SIG-M5 treated with dmso at 0.1 percent for 504 hours (cell line): ENCODE measurements at regions not wholly inside any gene's neighbourhood (a gene's known extent, or its start where the extent isn't known, plus 50 kb on each side); places are given as distances from the start of the nearest gene placed in this dataset.

Source experiments
- DNase-seq: peaks from one replicate; lab custom pipeline; 2025; ENCODE audit not compliant: unreplicated experiment; lab: John Stamatoyannopoulos, UW

DNA sequence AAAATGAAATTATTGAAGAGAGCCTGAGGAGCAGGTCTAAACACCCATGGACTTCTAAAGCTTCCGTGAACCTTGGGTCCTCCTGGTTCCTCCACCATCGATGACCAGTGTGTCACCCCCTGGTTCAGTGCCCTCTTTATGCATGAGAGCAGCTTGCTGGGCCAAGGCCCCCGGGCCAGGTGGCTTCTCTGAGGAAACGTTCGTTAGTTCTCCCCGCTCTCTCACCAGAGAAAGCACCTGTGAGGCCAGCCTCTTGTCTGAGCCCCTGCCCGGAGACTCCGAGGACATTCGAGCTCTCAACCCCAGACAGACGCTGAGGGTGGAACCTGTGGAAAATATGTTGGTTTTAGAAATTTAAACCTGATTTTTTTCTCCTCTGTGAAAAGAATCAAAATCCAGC, 92.4 kb downstream of the GLI2 start:
- DNase-seq, result no peak

- DNase-seq, result no peak
These were observed 93.4 kb downstream of the GLI2 start for GRCh38 chr2:120828829-120829632.

GRCh38 chr2:120829633-120830025, 94.0 kb downstream of the GLI2 start:
- no peak for DNase-seq

GRCh38 chr2:120830096-120830830, 94.6 kb downstream of the GLI2 start:
- no peak for DNase-seq

- DNase-seq, result no peak
These were observed 95.4 kb downstream of the GLI2 start for GRCh38 chr2:120831086-120831485.

DNA sequence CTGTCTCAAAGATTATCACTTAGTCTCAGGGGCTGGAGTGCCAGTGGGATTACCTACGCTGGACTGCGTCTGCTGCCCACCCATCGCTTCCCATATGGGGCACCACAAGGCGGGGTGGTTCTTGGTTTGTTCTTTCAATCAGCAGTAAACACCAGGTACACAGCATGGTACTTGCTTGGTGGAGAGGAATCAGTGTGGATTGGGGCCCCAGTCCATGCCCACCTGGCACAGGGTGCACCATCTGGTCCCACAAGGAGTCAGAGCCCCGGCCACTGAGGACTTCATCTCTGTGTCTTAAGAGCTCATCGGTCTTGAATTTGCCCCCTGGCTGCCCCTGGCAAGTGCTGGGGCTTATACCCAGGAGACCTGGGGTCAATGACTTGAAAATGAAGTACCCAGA, 96.2 kb downstream of the GLI2 start:
- no peak for DNase-seq

GRCh38 chr2:120832296-120833070, 96.8 kb downstream of the GLI2 start:
- no peak for DNase-seq

- DNase-seq, result no peak
These were observed 97.5 kb downstream of the GLI2 start for GRCh38 chr2:120833127-120833675.

DNA sequence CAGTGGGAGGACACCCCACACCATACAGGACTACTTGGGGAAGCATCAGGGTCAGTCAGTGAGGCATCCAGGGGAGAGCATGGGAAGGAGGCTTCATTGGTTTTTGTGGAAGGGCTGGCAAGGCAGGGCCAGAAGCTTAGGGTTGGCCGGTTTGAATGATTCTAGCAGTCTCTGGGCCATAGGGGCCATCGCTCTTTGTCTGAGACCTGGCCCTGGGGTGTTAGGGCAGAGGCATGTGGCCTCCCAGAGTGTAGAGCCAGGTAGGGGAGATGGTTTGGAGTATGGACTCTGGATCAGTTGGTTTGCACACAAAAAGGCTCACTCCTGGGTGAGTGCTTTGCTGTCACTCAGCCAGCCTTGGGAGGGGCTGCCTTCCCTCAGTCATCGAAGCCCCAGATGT, 98.5 kb downstream of the GLI2 start:
- no peak for DNase-seq

DNA sequence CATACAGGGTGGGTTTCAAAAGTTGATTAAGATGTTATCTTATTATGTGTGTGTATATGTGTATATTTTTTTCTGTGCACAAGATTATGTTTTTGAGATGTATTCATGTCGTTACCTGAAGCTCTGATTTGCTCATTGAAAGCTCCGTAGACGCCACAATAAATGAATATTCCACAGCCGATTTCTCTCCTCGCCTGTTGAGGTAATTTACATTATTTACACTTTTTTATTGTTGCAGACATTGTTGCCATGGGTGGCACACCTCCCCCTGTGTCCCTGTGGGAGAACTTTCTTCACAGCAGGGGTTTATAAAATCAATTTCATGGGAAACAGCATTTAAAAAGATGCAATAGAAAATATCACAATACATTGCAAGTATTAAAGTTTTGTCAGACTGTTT, 100.6 kb downstream of the GLI2 start:
- DNase-seq, result no peak

GRCh38 chr2:120840795-120841487, 105.3 kb downstream of the GLI2 start:
- no peak for DNase-seq

DNA sequence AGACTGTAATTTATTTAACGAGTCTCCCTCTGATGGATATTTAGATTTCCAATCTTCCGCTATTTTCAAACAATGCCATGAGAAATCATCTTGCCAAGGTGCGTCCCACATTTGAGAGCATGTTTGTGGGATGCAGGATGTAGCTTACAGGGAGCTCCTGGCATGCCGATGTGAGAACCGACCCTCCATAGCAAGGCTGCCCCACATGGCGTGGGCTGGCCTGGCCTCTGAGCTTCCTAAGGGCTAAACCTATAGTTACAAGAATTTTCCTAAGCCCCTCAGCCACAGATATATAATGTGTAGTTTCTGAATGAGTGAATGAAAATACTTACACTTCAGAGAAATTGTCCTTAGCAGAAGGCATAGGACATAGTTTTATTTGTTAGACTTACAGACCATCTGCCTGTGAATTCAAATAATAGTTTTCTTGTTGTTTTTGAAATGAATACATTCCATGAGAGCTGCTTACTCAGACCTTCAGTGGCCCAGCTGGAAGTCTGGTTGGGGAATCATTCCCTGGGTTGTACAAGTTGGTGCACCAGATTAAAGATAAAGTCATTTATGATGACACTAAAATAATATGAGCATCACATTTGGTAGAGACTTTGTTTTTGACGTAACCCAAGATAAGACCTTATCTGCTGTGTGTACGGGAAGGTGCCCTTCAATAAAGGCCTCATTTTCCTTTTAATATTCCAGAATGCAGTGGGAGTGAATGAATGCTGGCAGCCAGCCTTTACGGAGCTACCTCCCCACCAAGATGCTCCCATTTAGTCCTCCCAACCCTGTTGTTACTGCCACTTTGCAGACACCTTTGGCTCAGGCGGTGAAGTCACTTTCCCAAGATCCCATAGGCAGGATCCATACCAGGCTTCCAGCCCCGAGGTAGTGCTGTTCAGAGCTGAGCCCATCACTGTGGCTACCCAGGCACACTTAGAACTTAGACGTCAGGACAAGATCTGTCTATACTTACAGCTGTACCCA, 107.1 kb downstream of the GLI2 start:
- DNase-seq, result no peak

GRCh38 chr2:120844070-120844738, 108.5 kb downstream of the GLI2 start:
- DNase-seq, result no peak

- no peak for DNase-seq
These were observed 109.6 kb downstream of the GLI2 start for GRCh38 chr2:120845277-120845676.

DNA sequence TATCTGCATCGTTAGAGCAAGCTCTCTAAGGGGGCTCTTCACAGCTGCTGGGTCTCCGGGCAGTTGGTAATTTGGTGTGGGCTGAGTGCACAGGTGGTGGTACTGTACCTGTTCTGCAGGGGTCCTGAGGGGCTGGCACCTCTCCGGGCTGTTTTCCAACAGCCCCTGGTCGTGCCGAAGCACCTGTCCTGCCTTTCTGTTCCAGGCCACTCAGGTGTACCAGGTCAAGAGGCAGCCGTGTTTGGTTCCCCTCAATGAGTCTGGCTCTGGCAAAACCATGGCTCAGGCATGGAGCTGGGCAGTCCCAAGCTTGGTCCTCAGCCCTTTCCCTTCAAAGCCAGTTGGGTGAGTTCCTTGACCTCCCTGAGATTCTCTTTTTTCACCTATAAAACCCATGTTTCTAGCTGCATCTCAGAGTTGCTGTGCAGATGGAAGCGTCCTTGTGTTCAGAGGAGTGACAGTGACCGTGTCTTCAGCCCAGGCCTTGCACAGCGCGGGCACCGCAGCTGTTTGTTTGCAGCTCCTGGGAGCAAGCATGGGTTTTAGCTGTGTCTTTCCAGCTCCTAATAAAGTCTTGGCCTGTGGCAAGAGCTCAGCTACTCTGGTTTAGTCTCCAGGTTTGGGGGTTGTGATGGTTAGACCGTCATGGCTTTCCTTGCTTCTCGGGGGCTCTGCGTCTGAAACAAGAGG, 110.9 kb downstream of the GLI2 start:
- DNase-seq, result no peak

GRCh38 chr2:120847700-120848321, 112.1 kb downstream of the GLI2 start:
- no peak for DNase-seq

- no peak for DNase-seq
These were observed 113.6 kb downstream of the GLI2 start for GRCh38 chr2:120849278-120849677.

- no peak for DNase-seq
These were observed 114.9 kb downstream of the GLI2 start for GRCh38 chr2:120850551-120850950.
